H9 (cell line): ENCODE measurements at regions not wholly inside any gene's neighbourhood (a gene's known extent, or its start where the extent isn't known, plus 50 kb on each side); places are given as distances from the start of the nearest gene placed in this dataset.

Experiments used
- DNase-seq: peaks from one replicate; pipeline ENCODE4 v3.0.0-alpha.2; 2017
- H2AFZ ChIP-seq: one replicate; pipeline ENCODE4 v1.6.1; 2013; ENCODE audit warnings: mild to moderate bottlenecking, low read length, control low read depth, moderate library complexity
- H2AK5ac ChIP-seq: 2 replicates; pipeline ENCODE4 v1.6.1; 2013; ENCODE audit warnings: low read length, control low read depth, mixed read lengths; ENCODE audit not compliant: insufficient read length
- H2BK120ac ChIP-seq: one replicate; pipeline ENCODE4 v1.6.1; 2013; ENCODE audit warnings: low read depth, mild to moderate bottlenecking, low read length, control low read depth, inconsistent platforms; ENCODE audit not compliant: poor library complexity, severe bottlenecking
- H2BK12ac ChIP-seq: 2 replicates; pipeline ENCODE4 v1.6.1; 2013; ENCODE audit warnings: low read length, control low read depth, mixed read lengths, low read depth; ENCODE audit not compliant: insufficient read length
- H2BK15ac ChIP-seq: 2 replicates; pipeline ENCODE4 v1.6.1; 2013; ENCODE audit warnings: low read depth, low read length, control low read depth
- H2BK20ac ChIP-seq: one replicate; pipeline ENCODE4 v1.6.1; 2013; ENCODE audit warnings: low read depth, mild to moderate bottlenecking, low read length, control low read depth, inconsistent platforms; ENCODE audit not compliant: poor library complexity, severe bottlenecking
- H2BK5ac ChIP-seq: 2 replicates; pipeline ENCODE4 v1.6.1; 2013; ENCODE audit warnings: low read length, control low read depth, mixed read lengths; ENCODE audit not compliant: insufficient read length
- H3K14ac ChIP-seq: 2 replicates; pipeline ENCODE4 v1.6.1; 2013; ENCODE audit warnings: low read length, control low read depth; ENCODE audit not compliant: insufficient read depth
- H3K18ac ChIP-seq: 2 replicates; pipeline ENCODE4 v1.6.1; 2013; ENCODE audit warnings: low read depth, mild to moderate bottlenecking, mixed read lengths, low read length, control low read depth; ENCODE audit not compliant: insufficient read length
- H3K23ac ChIP-seq: 2 replicates; pipeline ENCODE4 v1.6.1; 2013; ENCODE audit warnings: low read length, control low read depth, mixed read lengths, low read depth; ENCODE audit not compliant: insufficient read length
- H3K23me2 ChIP-seq: 2 replicates; pipeline ENCODE4 v1.6.1; 2013; ENCODE audit warnings: low read depth, mild to moderate bottlenecking, mixed read lengths, low read length, control low read depth; ENCODE audit not compliant: insufficient read length, poor library complexity, severe bottlenecking
- H3K27ac ChIP-seq: 2 replicates; pipeline ENCODE4 v1.5.1; 2013; ENCODE audit warnings: low read length, control low read depth, mixed read lengths, low read depth; ENCODE audit not compliant: insufficient read length
- H3K27me3 ChIP-seq: 2 replicates; pipeline ENCODE4 v1.6.1; 2013; ENCODE audit warnings: low read length, control low read depth, inconsistent platforms; ENCODE audit not compliant: insufficient read depth
- H3K4ac ChIP-seq: 2 replicates; pipeline ENCODE4 v1.6.1; 2013; ENCODE audit warnings: low read depth, mild to moderate bottlenecking, control low read depth, inconsistent platforms, low read length, moderate library complexity
- H3K4me1 ChIP-seq: 2 replicates; pipeline ENCODE4 v1.6.1; 2013; ENCODE audit warnings: low read length, control low read depth, inconsistent platforms; ENCODE audit not compliant: insufficient read depth
- H3K4me2 ChIP-seq: 2 replicates; pipeline ENCODE4 v1.6.1; 2013; ENCODE audit warnings: low read length, control low read depth, mixed read lengths; ENCODE audit not compliant: insufficient read length, insufficient read depth
- H3K56ac ChIP-seq: 2 replicates; pipeline ENCODE4 v1.6.1; 2013; ENCODE audit warnings: low read depth, mild to moderate bottlenecking, mixed read lengths, low read length, control low read depth; ENCODE audit not compliant: insufficient read length
- H3K79me1 ChIP-seq: 2 replicates; pipeline ENCODE4 v1.6.1; 2013; ENCODE audit warnings: low read depth, mild to moderate bottlenecking, moderate library complexity, low read length, control low read depth, inconsistent platforms; ENCODE audit not compliant: insufficient read depth, poor library complexity, severe bottlenecking
- H3K79me2 ChIP-seq: 2 replicates; pipeline ENCODE4 v1.6.1; 2013; ENCODE audit warnings: low read length, control low read depth, inconsistent platforms; ENCODE audit not compliant: insufficient read depth
- H3K9ac ChIP-seq: 2 replicates; pipeline ENCODE4 v1.6.1; 2013; ENCODE audit warnings: low read length, control low read depth, mixed read lengths; ENCODE audit not compliant: insufficient read length; ENCODE audit errors: extremely low read depth
- H3K9me3 ChIP-seq: one replicate; pipeline ENCODE4 v1.6.1; 2013; ENCODE audit warnings: low read depth, low read length, inconsistent platforms; ENCODE audit not compliant: control insufficient read depth
- H3T11ph ChIP-seq: one replicate; pipeline ENCODE4 v1.6.1; 2013; ENCODE audit warnings: mild to moderate bottlenecking, low read length, control low read depth, inconsistent platforms
- H4K20me1 ChIP-seq: one replicate; pipeline ENCODE4 v1.6.1; 2013; ENCODE audit not compliant: control insufficient read depth, insufficient read length, insufficient read depth
- H4K5ac ChIP-seq: 2 replicates; pipeline ENCODE4 v1.6.1; 2013; ENCODE audit warnings: low read depth, mild to moderate bottlenecking, mixed read lengths, low read length, control low read depth; ENCODE audit not compliant: insufficient read length
- H4K8ac ChIP-seq: replicated peaks from 2 replicates; pipeline ENCODE4 v1.6.1; 2013; ENCODE audit warnings: low read length, control low read depth, mixed read lengths, low read depth; ENCODE audit not compliant: insufficient read length
- H4K91ac ChIP-seq: 2 replicates; pipeline ENCODE4 v1.6.1; 2013; ENCODE audit warnings: low read depth, mild to moderate bottlenecking, moderate library complexity, mixed read lengths, low read length, control low read depth; ENCODE audit not compliant: insufficient read length
- H3K27ac Mint-ChIP-seq, 3 experiments: 2 replicates in 2 of 3; 3 replicates in 1 of 3; pipeline ENCODE4 v1.8.0; 2020 to 2021; ENCODE audit warnings: mixed read lengths in 3 of 3, mild to moderate bottlenecking in 1 of 3, moderate library complexity in 1 of 3
- H3K27me3 Mint-ChIP-seq: 2 replicates; pipeline ENCODE4 v1.8.0; 2021; ENCODE audit warnings: low read depth, mild to moderate bottlenecking, moderate library complexity, mixed read lengths
- H3K36me3 Mint-ChIP-seq, 3 experiments: 2 replicates in 2 of 3; 3 replicates in 1 of 3; pipeline ENCODE4 v1.8.0; 2020 to 2021; ENCODE audit warnings: low read depth in 3 of 3, mixed read lengths in 3 of 3; ENCODE audit not compliant: insufficient read depth in 1 of 3
- H3K4me1 Mint-ChIP-seq, 2 experiments: 2 replicates each; pipeline ENCODE4 v1.8.0; 2020; ENCODE audit warnings: mixed read lengths in 2 of 2
- H3K4me3 Mint-ChIP-seq, 2 experiments: 2 replicates in 1 of 2; 3 replicates in 1 of 2; pipeline ENCODE4 v1.8.0; 2020 to 2021; ENCODE audit warnings: mild to moderate bottlenecking in 2 of 2, mixed read lengths in 2 of 2, moderate library complexity in 1 of 2
- H3K9me3 Mint-ChIP-seq, 2 experiments: 2 replicates in 1 of 2; 3 replicates in 1 of 2; pipeline ENCODE4 v1.8.0; 2020; ENCODE audit warnings: mild to moderate bottlenecking in 2 of 2, mixed read lengths in 2 of 2, moderate library complexity in 1 of 2
- WGBS: extraction: QIAGEN DNeasy Blood & Tissue Kit; methylation state at CpG from one replicate; pipeline ENCODE4 v1.1.7; 2013; ENCODE audit warnings: missing lambda C conversion rate, low lambda C conversion rate, mixed read lengths; ENCODE audit not compliant: insufficient read length; ENCODE audit errors: extremely low coverage; 5-methylcytosine and 5-hydroxymethylcytosine counted together
- TF ChIP-seq, protein P1 (sequence below): fragments of 200-600 bp; sonication (generic); conservative IDR thresholded peaks from 3 replicates; pipeline ENCODE4 v1.8.0; 2021; ENCODE audit warnings: antibody characterized with exemption, mild to moderate bottlenecking

- H2BK15ac ChIP-seq = no peak overlapping the region
- H3K23me2 ChIP-seq = no peaks in the 10 kb centered on the region
- H2BK20ac ChIP-seq = no peak overlapping the region
- TF ChIP-seq, protein P1, sequence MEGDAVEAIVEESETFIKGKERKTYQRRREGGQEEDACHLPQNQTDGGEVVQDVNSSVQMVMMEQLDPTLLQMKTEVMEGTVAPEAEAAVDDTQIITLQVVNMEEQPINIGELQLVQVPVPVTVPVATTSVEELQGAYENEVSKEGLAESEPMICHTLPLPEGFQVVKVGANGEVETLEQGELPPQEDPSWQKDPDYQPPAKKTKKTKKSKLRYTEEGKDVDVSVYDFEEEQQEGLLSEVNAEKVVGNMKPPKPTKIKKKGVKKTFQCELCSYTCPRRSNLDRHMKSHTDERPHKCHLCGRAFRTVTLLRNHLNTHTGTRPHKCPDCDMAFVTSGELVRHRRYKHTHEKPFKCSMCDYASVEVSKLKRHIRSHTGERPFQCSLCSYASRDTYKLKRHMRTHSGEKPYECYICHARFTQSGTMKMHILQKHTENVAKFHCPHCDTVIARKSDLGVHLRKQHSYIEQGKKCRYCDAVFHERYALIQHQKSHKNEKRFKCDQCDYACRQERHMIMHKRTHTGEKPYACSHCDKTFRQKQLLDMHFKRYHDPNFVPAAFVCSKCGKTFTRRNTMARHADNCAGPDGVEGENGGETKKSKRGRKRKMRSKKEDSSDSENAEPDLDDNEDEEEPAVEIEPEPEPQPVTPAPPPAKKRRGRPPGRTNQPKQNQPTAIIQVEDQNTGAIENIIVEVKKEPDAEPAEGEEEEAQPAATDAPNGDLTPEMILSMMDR = no peak
- peaks cover under 1 to 6% of the 10 kb centered on the region in 2 experiments for H3K4me1 Mint-ChIP-seq
- peaks cover 8% of the 10 kb centered on the region for H3K9me3 ChIP-seq
- no peak overlapping the region for H2BK5ac ChIP-seq
- H3K23ac ChIP-seq = no peak overlapping the region
- H3K27me3 Mint-ChIP-seq = peaks cover 1% of the 10 kb centered on the region; the same call in 1 of the 2 replicates
- no peak overlapping the region for H3K56ac ChIP-seq
- no peak overlapping the region for H3K4ac ChIP-seq
- H3K4me2 ChIP-seq = no peak overlapping the region
- H4K5ac ChIP-seq = no peak overlapping the region
- H3K27me3 ChIP-seq = no peaks in the 10 kb centered on the region
- H2BK120ac ChIP-seq = no peak overlapping the region
- H4K91ac ChIP-seq = no peak overlapping the region
- H4K8ac ChIP-seq = no peak overlapping the region
- H3K9me3 Mint-ChIP-seq = peaks cover 15 to 21% of the 10 kb centered on the region in 2 experiments
- no peak overlapping the region for H3K18ac ChIP-seq
- no peak overlapping the region for H3K14ac ChIP-seq
- no peak for DNase-seq
- H3K4me3 Mint-ChIP-seq = no peak overlapping the region
- no peaks in the 10 kb centered on the region for H4K20me1 ChIP-seq
- no peak overlapping the region for H2BK12ac ChIP-seq
- H3K9ac ChIP-seq = no peak overlapping the region
- WGBS = no CpG with 5 or more reads among the region's 2 CpGs
- no peaks in the 10 kb centered on the region for H3K79me2 ChIP-seq
- H3K27ac Mint-ChIP-seq = no peak overlapping the region
- H3T11ph ChIP-seq = no peak overlapping the region
- peaks cover 2 to 12% (median 8%) of the 10 kb centered on the region in 3 experiments; a peak in 5 of 7 replicates for H3K36me3 Mint-ChIP-seq
- H3K27ac ChIP-seq = no peak overlapping the region
- H3K4me1 ChIP-seq = no peaks in the 10 kb centered on the region; the same call in 1 of the 2 replicates
- no peaks in the 10 kb centered on the region for H3K79me1 ChIP-seq
- no peak overlapping the region for H2AK5ac ChIP-seq
- no peak overlapping the region for H2AFZ ChIP-seq
Measured at GRCh38 chr11:128093689-128094088, 493.7 kb downstream of the ETS1 start.
